Activated CD8-positive, alpha-beta memory T cell treated with anti-CD3 and anti-CD28 coated beads, Interleukin-2, amount 10 ng/mL, durations not matched to agents 7 days and 5 days (primary cell): ENCODE measurements at regions not wholly inside any gene's neighbourhood (a gene's known extent, or its start where the extent isn't known, plus 50 kb on each side); places are given as distances from the start of the nearest gene placed in this dataset.

Source experiments
- ATAC-seq: fragments of 150-1000 bp; cut with Tn5 transposase; one replicate; pipeline ENCODE4 v1.10.0; 2021; ENCODE audit warnings: moderate library complexity
- CTCF ChIA-PET: fragments of 350-600 bp; sonication (Branson Sonifier 250); formaldehyde crosslinking; loops from one replicate; lab custom pipeline; 2021; ENCODE audit warnings: antibody characterized with exemption; lab: Charles Lee
- DNase-seq: peaks from one replicate; pipeline ENCODE4 v3.0.0-alpha.2; 2020
- H3K27ac Mint-ChIP-seq: one replicate; pipeline ENCODE4 v1.8.0; 2021; ENCODE audit warnings: mild to moderate bottlenecking, mixed read lengths
- H3K27me3 Mint-ChIP-seq: one replicate; pipeline ENCODE4 v1.8.0; 2021; ENCODE audit warnings: mixed read lengths
- H3K36me3 Mint-ChIP-seq: one replicate; pipeline ENCODE4 v1.8.0; 2021; ENCODE audit warnings: mild to moderate bottlenecking, mixed read lengths
- H3K4me1 Mint-ChIP-seq: one replicate; pipeline ENCODE4 v1.8.0; 2021; ENCODE audit warnings: mixed read lengths
- H3K4me3 Mint-ChIP-seq: one replicate; pipeline ENCODE4 v1.8.0; 2021; ENCODE audit warnings: mild to moderate bottlenecking, moderate library complexity, mixed read lengths
- H3K9me3 Mint-ChIP-seq: one replicate; pipeline ENCODE4 v1.8.0; 2022; ENCODE audit warnings: low read depth, mixed read lengths

DNA sequence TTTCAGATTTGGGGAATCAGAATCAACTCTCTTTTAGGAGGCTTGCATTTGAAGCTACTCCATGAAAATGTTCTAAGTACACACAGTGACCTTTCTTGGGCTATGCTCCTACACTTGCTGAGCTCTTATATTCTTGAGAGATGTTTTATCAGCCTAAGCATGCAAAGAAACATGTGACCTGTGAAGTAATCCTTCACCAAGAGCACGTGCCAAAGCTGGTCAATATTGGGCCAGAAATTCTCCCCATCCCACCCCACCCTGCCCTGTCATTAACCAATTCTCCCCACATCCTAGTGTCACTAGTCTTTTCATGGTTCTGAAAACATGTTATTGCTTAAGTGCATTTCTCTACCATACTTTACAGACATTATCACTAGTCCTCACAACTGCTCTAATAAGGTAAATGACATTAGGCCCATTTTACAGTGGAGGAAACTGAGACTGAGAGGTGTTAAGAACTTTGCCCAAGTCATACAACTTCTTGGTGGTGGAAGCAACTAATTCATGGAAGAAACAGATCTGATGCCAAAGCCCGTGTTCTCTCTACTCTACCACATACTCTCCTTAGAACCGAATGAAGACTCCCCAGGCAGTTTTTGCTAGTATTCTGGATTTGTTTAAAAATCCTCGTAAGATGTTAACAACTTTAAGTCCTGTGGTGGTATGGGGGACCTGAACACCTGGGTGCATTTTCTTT, 200.6 kb downstream of the PTEN start:
- DNase-seq: no peak
- Mint-ChIP-seq H3K4me1 (peaks cover 49% of the 10 kb centered on the region), H3K27ac (no peak overlapping the region), H3K9me3 (no peaks in the 10 kb centered on the region), H3K4me3 (no peak overlapping the region), H3K27me3 (no peaks in the 10 kb centered on the region), H3K36me3 (peaks cover 2% of the 10 kb centered on the region)
- no peak for ATAC-seq
- CTCF ChIA-PET: interaction anchor here (1.1 kb wide), 1 partner anchor 24 kb away, joined by 3 read pairs; no protein-coding TSS in a partner anchor

DNA sequence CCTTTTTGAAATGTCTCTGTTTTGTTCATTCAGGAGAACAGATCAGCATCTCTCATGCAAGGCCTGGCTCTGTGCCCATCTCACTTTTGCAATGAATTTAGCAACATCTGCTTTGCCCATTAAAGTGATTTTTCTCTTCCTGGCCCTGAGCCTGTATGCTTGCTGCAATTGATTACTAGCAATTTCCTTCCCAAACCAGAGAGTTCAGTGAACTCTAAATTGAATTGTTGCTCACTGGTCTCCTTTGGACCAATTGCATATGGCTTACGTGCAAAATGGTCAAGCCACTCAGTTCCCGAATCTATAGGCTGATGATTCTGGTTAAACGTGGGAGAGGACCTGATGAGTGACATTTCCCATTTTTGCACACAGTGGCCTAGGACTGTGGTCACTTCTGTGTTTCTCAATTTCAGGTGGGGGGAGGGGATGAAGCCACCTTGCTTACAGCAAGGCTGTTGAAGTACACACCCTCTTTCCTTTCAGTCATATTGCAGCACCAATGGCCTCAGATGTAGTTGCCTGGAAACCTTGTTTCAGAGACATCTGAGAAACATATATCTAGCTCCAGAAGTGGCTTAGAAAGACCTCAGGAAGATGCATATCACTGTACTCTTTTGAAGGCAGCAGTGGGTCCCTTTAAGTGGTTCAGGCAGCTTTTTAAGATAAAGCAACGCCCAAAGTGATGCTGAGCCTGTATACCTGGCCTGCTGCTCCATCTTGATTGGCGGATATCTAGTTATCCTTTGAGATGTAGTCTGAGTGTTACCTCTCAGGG, 201.4 kb downstream of the PTEN start:
- H3K4me1 Mint-ChIP-seq: peaks cover 49% of the 10 kb centered on the region
- H3K36me3 Mint-ChIP-seq: peaks cover 2% of the 10 kb centered on the region
- CTCF ChIA-PET: interaction anchor here (1.6 to 1.8 kb wide), 2 partner anchors 27 to 206 kb away, joined by 3 to 4 read pairs; no protein-coding TSS in a partner anchor
- ATAC-seq (peak; percentile 61), DNase-seq (peak; percentile 49)
- H3K27me3 Mint-ChIP-seq: no peaks in the 10 kb centered on the region
- H3K9me3 Mint-ChIP-seq: no peaks in the 10 kb centered on the region
- no peak overlapping the region for H3K4me3 Mint-ChIP-seq
- peak overlapping the region; percentile 56 for H3K27ac Mint-ChIP-seq

DNA sequence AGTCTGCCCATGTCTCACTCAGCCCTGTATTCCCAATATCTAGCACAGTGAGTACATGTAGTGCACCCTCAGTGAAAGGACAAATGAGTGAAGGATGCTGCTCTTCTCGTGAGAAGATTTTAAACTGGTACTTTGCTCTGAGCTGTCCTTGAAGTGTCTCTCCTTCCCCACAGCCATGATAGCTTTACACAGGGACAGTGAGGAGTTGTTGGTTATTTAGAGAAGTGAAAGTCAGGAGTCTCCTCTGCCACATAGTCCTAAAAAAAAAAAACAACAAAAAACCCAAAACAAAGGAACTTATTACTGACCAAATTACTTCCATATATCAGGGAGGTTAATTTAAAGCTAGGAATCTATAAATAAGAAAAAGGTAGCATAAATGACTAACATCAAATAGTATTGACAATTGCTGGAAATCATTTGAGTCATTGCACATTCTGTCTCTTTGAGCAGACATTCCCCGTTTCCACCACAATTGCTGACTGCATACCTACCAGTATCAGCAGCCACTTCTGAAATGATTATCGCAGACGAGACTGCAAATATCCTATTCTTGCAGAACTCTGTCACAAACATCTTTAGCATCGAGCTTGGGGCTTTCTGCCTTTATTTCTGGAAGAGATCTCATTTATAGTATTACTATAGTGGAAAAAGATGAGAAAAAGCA, 202.1 kb downstream of the PTEN start:
- Mint-ChIP-seq H3K36me3 (peaks cover 2% of the 10 kb centered on the region), H3K4me1 (peaks cover 49% of the 10 kb centered on the region), H3K4me3 (no peak overlapping the region), H3K27ac (peak overlapping the region; percentile 56), H3K9me3 (no peaks in the 10 kb centered on the region), H3K27me3 (peaks cover 3% of the 10 kb centered on the region)
- DNase-seq (peak; percentile 46), ATAC-seq (peak; percentile 48)
- CTCF ChIA-PET: interaction anchor here (0.7 to 1.8 kb wide), 3 partner anchors 26 to 206 kb away, joined by 3 to 4 read pairs (median 3); no protein-coding TSS in a partner anchor

DNA sequence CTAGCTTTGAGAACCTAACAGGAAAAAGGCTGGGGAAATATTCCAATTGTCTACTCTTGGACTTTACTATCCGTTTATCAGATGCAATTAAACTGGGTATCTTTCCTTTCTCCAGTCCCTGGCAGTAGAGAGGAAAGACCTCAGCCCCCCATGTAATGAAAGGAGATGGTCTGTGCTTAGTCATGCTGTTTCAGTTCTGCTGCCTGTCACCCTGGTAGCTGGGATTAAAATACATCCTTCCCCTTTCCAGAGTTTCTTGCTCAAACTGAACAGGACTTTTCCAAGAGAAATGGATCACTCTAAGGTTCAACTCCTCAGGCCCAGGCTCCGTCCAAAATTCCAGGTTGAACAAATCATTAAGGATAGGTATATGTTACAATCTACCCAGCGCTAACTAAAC, 202.9 kb downstream of the PTEN start:
- CTCF ChIA-PET: interaction anchor here (0.7 to 1.8 kb wide), 3 partner anchors 25 to 205 kb away, joined by 3 to 4 read pairs (median 3); no protein-coding TSS in a partner anchor
- Mint-ChIP-seq H3K4me3 (no peak overlapping the region), H3K36me3 (peaks cover 2% of the 10 kb centered on the region), H3K9me3 (no peaks in the 10 kb centered on the region), H3K27ac (peak overlapping the region; percentile 4), H3K27me3 (peaks cover 3% of the 10 kb centered on the region), H3K4me1 (peaks cover 49% of the 10 kb centered on the region)
- DNase-seq (no peak), ATAC-seq (no peak)

DNA sequence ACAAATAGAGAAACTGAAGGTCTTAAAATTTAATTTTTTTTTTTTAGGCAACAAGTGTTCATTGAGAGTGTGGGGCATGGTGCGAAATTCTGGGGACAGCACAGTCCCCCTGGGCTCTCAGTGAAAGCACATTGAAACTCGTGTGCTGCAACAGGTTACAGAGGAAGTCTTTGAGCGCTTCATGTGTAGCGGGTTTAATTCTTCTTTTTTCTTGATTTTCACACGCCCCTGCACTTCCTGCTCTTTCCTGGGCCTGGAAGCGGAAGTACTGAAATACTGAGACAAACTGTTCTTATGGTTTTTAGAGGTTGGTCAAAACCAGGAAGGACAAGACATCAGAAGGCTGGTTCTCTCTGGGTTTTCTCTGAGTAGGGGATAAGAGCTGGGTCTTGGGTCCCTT, 203.5 kb downstream of the PTEN start:
- H3K4me1 Mint-ChIP-seq: peaks cover 49% of the 10 kb centered on the region
- peaks cover 5% of the 10 kb centered on the region for H3K27me3 Mint-ChIP-seq
- ATAC-seq (no peak), DNase-seq (no peak)
- H3K9me3 Mint-ChIP-seq: no peaks in the 10 kb centered on the region
- no peak overlapping the region for H3K27ac Mint-ChIP-seq
- CTCF ChIA-PET: no interaction called here
- peaks cover 2% of the 10 kb centered on the region for H3K36me3 Mint-ChIP-seq
- no peak overlapping the region for H3K4me3 Mint-ChIP-seq

DNA sequence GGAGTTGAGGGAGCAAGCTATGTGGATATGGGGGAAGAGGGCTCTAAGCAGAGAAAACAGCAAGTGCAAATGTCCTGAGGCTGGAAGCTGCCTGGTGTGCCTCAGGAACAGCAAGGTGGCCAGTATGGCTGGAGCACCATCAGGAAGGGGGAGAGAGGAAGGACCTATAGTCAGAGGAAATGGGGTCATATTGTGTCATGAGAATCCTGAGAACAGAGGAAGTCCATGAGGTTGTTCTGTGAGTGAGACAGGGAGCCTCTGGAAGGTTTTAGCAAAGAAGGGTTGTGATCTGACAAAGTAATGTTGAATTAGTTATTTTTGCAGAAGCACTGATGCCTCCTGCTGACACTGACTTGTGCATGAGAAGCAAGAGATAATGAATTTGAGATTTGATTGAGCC, 204.3 kb downstream of the PTEN start:
- ATAC-seq (no peak), DNase-seq (no peak)
- Mint-ChIP-seq H3K27ac (peak overlapping the region; percentile 18), H3K9me3 (no peaks in the 10 kb centered on the region), H3K27me3 (peaks cover 8% of the 10 kb centered on the region), H3K4me1 (peaks cover 47% of the 10 kb centered on the region), H3K36me3 (peaks cover 2% of the 10 kb centered on the region), H3K4me3 (no peak overlapping the region)
- CTCF ChIA-PET: interaction anchor here (1.0 kb wide), 1 partner anchor 23 kb away, joined by 4 read pairs; no protein-coding TSS in a partner anchor

DNA sequence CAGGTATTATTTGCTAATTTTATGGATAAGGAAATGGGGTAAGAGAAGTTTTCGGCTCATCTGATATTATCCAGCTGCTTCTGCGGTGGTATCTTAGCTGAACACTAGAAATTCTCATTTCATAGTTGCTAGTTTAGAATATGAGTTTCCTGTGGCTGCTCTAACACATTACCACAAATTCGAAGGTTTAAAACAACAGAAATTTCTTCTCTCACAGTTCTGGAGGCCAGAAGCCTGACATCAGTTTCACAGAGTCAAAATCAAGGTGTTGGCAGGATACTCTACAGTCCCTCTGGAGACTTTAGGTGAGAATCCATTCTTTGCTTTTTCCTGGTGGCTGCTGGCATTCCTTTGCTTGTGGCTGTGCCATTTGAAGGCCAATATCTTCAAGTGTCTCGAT, 205.9 kb downstream of the PTEN start:
- H3K27ac Mint-ChIP-seq: no peak overlapping the region
- peaks cover 17% of the 10 kb centered on the region for H3K27me3 Mint-ChIP-seq
- CTCF ChIA-PET: no interaction called here
- no peak overlapping the region for H3K4me3 Mint-ChIP-seq
- H3K36me3 Mint-ChIP-seq: peaks cover 2% of the 10 kb centered on the region
- no peaks in the 10 kb centered on the region for H3K9me3 Mint-ChIP-seq
- no peak for ATAC-seq
- peaks cover 34% of the 10 kb centered on the region for H3K4me1 Mint-ChIP-seq
- DNase-seq: no peak

DNA sequence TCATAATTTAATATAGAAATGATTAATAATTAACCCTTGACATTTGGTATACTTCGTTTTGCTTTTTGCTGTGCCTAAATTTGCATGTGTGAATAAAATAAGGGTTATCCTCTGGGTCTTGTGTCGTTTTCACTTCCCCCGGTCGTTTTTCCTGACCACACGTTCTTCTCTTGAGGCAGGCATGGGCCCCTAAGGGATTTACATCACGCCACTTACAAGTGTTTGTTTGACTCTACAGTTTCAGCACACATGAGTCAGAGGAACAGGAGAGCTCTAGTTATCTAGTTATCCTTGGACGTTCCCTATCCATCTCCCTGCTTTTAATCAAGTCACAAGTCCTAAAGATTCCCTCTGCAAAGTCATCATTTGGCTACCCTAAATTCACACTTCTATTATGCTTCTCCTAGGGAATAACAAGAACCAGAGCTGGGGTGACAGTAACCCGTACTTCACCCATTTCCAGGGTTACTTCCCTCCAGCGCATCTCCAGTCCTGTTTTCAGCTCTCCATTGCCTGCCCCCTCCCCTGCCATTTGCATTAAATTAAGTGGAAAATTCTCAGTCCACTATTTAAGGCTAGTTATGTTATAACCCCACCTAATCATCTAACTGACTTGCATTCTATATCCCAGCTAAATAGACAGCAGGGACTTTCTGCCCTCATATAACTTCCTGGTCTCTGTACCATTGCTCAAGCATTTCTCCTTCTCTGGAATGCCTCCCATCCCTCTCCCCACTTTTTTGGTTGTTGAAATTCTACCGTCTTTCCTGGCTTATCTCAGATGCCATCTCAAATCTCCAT, 206.9 kb downstream of the PTEN start:
- Mint-ChIP-seq H3K36me3 (peaks cover 1% of the 10 kb centered on the region), H3K4me3 (no peak overlapping the region), H3K4me1 (peaks cover 24% of the 10 kb centered on the region), H3K27ac (no peak overlapping the region), H3K27me3 (peaks cover 23% of the 10 kb centered on the region), H3K9me3 (no peaks in the 10 kb centered on the region)
- no peak for DNase-seq
- ATAC-seq: no peak
- CTCF ChIA-PET: no interaction called here

DNA sequence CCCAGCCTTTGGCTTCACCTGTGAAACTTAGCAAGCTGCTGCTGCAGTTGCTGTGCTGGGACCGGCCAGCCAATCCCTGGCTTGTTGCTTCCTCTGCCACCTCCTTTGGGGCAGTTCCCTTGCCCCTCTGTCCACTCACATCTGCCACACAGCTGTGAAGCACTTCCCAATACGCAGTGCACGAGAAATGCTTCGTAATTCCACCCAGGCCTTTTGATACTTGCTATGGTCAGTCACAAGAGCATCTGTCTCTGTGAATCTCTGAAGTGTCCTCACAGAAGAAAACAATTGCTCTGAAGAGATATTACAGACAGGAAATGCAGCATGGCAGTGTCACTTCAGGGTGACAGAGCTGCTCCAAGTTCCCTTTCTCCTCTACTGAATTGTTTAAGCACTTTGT, 208.5 kb downstream of the PTEN start:
- H3K27ac Mint-ChIP-seq: no peak overlapping the region
- peaks cover 18% of the 10 kb centered on the region for H3K4me1 Mint-ChIP-seq
- no peak overlapping the region for H3K4me3 Mint-ChIP-seq
- peaks cover 29% of the 10 kb centered on the region for H3K27me3 Mint-ChIP-seq
- H3K9me3 Mint-ChIP-seq: no peaks in the 10 kb centered on the region
- ATAC-seq (no peak), DNase-seq (no peak)
- H3K36me3 Mint-ChIP-seq: peaks cover 1% of the 10 kb centered on the region
- CTCF ChIA-PET: interaction anchor here (1.5 kb wide), 1 partner anchor 9 kb away, joined by 3 read pairs; no protein-coding TSS in a partner anchor

DNA sequence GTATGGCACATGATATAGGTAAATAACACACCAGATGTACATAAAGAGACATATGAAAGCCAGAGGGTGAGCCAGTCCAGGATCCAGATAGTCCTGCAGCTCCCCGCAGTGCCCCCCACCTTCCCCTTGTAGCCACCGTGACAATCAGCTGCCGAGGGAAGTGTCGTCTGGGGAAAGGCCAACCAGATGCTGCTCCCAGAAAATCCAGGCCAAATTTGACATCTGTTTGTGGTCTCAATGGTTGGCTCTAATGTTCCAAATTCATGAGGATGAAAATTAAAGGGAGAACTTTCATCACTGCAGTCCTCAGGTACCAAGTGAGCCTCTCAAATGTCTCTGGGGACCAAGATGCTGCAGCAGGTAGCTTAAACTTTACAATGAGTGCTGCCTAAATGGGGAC, 210.3 kb downstream of the PTEN start:
- Mint-ChIP-seq H3K36me3 (no peaks in the 10 kb centered on the region), H3K27me3 (peaks cover 43% of the 10 kb centered on the region), H3K4me3 (no peak overlapping the region), H3K9me3 (no peaks in the 10 kb centered on the region), H3K27ac (no peak overlapping the region), H3K4me1 (peaks cover 7% of the 10 kb centered on the region)
- CTCF ChIA-PET: no interaction called here
- no peak for DNase-seq
- ATAC-seq: no peak

DNA sequence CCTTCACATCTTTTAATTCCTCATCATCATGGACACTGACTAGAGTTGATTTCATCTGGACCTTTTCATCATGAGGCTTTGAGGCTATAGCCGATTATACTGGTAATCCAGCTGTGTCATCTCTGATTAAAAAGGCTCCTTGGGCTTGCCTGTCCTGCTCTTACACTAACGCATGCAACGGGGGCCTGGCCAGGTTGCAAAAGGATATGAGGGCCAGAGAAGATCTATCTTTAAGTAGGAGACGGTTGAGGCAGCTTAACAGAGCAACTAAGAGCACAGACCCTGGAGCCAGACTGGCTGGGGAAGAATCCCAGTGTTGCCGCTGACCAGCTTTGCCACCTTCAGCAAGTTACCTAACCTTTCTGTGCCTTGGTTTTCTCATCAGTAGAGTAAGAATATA, 211.5 kb downstream of the PTEN start:
- Mint-ChIP-seq H3K4me1 (peaks cover 7% of the 10 kb centered on the region), H3K4me3 (no peak overlapping the region), H3K27ac (no peak overlapping the region), H3K9me3 (no peaks in the 10 kb centered on the region), H3K36me3 (no peaks in the 10 kb centered on the region), H3K27me3 (peaks cover 53% of the 10 kb centered on the region)
- CTCF ChIA-PET: no interaction called here
- DNase-seq: no peak
- ATAC-seq: no peak

DNA sequence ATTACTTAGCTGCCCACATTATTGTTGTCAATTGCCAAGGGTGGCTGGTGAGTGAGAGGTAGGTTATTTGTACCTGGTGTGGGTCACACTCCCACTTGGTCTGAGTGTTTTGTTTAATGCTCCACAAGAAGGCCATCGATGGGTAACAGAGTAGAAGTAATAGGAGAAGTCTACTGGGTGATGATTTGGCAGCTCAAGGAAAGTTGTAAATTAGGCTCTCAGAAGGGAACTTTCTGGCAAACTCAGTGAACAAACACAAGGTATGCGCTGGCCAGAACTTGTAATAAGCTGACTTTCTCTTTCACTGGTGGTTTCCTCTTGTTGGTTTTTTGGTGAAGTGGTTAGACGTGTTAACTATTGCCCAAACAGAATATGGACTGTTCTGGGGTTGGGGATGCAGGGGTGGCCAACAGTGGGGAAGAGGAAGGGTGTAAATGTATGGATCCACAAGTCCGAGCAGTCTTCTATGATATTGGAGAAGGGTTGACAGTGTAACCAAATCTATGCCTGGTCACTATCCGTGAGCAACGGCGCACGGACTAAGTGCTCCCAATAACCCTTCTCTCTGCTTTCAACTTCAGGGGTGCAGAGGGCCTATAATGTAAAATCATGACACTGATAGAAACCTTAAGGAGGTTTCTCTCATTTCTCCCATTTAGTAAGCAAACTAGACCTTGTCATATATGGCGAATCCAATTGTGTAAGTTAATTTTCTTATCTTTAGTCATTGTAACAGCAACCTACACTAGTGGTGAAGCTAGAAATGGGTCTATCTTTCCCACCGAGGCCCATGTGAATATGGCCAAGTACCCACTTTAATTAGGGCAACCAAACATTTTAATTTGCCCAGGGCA, 212.8 kb downstream of the PTEN start:
- Mint-ChIP-seq H3K9me3 (no peaks in the 10 kb centered on the region), H3K27ac (no peak overlapping the region), H3K27me3 (peaks cover 58% of the 10 kb centered on the region), H3K36me3 (no peaks in the 10 kb centered on the region), H3K4me1 (peaks cover 7% of the 10 kb centered on the region), H3K4me3 (no peak overlapping the region)
- CTCF ChIA-PET: interaction anchor here (0.7 to 1.0 kb wide), 2 partner anchors 14 to 16 kb away, joined by 4 to 5 read pairs; no protein-coding TSS in a partner anchor
- peak; percentile 36 for ATAC-seq
- DNase-seq: no peak
